GM12873 (cell line): ENCODE measurements at regions not wholly inside any gene's neighbourhood (a gene's known extent, or its start where the extent isn't known, plus 50 kb on each side); places are given as distances from the start of the nearest gene placed in this dataset.

Experiments
- TF ChIP-seq, protein P1 (sequence below): IDR thresholded peaks from 2 replicates; pipeline ENCODE4 v1.5.1; 2012; ENCODE audit warnings: low read depth, mild to moderate bottlenecking, moderate library complexity, low read length, control low read depth; ENCODE audit not compliant: insufficient read depth; ENCODE audit errors: missing control alignments

DNA sequence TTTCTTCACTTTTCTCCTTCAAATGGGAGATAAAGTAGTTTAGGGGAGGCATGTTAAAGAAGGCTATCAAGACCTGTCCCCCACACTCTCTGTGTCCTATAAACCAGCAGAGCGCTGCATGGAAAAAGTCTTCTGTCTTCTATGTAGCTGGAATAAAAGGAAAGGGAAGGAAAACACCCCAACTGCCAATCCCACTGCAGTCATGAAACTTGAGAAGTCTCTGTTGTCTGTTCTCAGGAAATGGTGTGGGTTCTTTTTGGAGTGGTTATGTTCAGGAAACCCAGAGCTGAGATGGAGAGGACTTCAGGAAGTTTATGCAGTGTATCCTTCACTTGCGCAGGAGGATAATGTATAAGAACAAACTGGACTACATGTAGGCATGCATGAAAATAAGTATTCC, 274.3 kb downstream of the GAS1 start:
- TF ChIP-seq, protein P1, sequence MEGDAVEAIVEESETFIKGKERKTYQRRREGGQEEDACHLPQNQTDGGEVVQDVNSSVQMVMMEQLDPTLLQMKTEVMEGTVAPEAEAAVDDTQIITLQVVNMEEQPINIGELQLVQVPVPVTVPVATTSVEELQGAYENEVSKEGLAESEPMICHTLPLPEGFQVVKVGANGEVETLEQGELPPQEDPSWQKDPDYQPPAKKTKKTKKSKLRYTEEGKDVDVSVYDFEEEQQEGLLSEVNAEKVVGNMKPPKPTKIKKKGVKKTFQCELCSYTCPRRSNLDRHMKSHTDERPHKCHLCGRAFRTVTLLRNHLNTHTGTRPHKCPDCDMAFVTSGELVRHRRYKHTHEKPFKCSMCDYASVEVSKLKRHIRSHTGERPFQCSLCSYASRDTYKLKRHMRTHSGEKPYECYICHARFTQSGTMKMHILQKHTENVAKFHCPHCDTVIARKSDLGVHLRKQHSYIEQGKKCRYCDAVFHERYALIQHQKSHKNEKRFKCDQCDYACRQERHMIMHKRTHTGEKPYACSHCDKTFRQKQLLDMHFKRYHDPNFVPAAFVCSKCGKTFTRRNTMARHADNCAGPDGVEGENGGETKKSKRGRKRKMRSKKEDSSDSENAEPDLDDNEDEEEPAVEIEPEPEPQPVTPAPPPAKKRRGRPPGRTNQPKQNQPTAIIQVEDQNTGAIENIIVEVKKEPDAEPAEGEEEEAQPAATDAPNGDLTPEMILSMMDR, result no peak

DNA sequence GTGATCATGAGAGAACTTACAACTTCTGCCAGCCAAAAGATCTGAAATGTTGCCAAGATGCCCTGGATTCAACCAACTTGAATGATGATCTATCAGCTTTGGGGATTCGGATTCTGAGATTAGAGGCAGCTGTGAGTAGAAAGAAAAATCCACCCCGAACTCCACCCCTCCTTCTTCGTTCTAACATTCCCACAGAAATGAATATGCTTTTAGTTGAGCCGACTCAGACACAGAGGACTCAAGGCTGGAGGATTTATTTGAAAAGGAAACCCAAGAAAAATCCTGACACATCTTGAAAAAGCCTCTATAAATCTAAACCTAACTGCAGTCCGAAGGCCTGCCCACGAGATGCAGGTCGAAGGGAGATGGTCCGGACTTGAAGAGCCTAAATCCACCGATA, 275.0 kb downstream of the GAS1 start:
- TF ChIP-seq, protein P1, result no peak

DNA sequence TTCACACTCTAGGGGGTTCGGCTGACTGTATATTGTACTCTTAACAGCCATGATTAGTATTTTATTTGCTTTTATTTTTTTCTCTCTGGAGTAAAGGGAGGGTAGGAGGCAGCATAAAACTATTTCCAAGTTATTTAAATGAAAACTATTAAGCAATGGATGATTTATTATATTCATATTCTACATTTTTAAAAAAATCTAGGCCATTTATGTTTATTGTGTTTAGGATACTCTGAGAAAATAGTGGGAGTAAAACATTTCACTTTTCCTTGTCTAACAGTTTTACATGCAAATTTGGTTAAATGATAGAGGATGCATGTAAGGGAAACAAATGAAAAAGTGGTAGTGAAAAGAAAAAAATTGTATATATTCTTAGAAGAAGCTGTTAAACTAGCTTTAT, 276.3 kb downstream of the GAS1 start:
- TF ChIP-seq, protein P1, result no peak

DNA sequence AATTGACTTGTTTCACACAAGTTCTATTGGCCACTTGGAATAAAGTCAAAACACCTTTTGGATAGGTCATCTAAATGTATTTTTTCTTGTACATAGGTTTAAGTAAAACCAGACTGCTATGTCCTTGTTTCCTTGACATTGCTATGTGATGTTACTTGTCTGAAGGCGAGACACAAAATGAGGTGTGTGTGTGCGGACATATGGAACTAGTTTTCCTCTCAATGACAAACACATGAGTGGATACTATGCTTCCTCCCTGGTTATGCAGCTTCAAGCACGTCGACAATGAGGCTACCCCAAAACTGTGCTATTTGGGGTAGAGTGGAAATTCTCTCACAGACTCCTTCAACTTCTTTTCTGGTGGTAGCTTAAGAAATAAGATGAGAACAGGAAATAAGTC, 276.8 kb downstream of the GAS1 start:
- TF ChIP-seq, protein P1, result no peak

DNA sequence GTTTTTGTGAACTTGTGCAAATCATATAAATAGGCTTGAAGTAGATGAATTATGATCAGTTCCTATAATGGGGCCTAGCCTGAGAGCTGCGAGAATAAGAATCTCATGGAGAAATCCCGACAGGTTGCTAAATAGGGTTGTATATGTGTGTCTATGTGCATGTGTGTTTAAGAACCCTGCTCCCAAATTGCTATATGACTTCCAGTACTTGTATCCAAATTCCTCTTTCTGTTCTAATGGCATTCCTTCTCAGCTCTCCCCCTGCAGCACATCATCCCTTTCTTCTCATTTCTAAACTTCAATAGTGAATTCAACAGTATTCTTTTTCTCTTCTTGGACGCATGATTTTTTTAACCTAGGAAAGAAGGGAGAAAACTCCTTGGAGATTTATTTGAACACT, 277.2 kb downstream of the GAS1 start:
- TF ChIP-seq, protein P1, result no peak

DNA sequence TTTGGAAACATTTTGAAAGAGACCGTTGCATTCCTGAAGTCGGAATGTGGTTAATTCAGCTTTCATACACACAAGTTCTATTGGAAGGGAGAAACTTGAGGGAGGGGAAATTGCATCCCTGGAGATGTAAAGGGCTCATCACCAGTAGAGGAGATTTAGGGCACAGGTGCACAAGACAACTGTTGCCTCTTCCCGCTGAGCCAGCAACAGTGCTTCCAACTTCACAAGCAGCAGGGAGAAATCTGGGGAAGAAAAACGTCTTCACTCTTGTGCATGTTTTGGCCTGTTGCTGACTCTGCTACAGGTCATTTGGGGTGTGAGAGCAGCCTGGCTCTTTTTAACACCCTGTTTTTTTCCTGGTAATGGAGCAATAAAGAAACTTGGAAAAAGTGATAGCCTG, 277.9 kb downstream of the GAS1 start:
- TF ChIP-seq, protein P1, result no peak

DNA sequence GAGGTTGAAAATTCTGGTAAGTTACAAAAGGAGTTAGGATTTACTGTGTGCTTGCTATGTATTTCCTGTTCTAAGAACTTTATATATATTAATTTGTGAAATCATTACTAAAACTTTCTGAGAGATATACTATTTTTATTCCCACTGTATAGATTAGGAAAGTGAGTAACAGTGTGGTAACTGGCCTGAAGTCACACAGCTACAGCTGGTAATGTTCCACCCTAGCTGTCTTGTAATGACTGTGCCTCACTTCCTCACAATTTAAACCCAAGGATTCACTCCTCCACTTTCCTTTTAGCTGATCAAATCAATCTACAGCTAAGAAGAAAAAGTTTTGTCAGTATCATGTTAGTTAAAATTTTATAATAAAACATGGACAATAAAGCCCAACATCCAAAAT, 278.8 kb downstream of the GAS1 start:
- TF ChIP-seq, protein P1, result no peak

DNA sequence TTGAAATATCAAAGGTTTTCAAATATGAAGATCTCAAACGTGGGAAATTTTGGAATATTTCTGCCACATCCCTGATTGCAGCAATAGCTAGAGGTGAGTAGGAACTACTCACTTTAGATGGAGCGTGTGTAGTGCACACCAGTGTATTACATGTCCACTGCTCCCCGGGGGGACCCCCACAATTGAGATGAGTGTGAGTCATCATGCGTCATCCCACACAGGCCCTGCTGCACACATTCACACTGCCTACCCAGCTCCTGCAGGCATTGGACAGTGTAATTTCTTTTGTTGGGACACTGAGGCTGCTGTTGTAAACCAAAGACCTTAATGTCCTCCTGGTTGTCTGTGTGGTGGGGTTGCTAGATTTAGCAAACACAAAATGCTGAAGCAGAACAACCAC, 280.0 kb downstream of the GAS1 start:
- TF ChIP-seq, protein P1, result no peak
